Stimulated activated CD8-positive, alpha-beta memory T cell treated with anti-CD3 and anti-CD28 coated beads, Interleukin-15, amount 100 ng/mL, for 4 hours (primary cell): ENCODE measurements at regions not wholly inside any gene's neighbourhood (a gene's known extent, or its start where the extent isn't known, plus 50 kb on each side); places are given as distances from the start of the nearest gene placed in this dataset.

ENCODE experiments used
- DNase-seq, 2 donors: peaks; one replicate each; pipeline ENCODE4 v3.0.0-alpha.2; 2020; ENCODE audit warnings: low read depth in 2 of 2

DNA sequence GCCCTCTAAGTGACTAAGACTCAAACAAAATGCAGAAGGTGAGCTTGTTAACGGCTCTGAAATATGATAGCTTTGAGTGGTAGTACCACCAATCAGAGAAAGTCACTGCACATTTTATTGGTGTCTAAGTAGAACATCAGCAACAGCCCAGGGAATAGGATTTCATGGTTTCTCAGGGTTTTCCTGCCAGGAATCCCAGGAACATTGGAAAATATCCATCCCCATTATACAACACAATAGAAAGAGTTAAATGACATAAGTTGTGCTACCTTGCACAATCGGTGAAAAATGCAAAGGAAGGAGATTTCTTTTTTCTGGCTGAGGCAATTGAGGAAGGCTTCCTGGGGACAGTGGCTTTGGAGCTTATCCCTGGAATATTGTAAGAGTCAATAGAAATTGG lies 283.1 kb downstream of the HLX start:
- no peak for DNase-seq

DNA sequence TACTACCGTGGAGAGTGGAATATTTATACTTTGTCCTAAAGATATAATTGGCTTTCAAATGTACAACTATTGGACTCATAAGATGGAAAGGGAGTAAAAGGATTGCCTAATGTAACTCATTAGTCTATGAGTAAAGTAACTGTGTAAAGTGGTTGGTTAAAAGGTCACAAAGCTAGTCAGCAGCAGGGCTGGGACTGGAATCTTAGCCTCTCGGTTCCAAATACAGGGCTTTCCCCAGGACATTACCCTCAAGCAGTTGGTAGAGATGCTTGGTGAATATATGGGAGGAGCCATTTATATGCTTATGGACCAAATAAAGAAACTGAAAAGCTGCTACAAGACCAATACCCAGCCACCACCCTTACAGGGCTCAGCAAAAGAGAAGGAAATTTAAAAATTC lies 283.7 kb downstream of the HLX start:
- no peak for DNase-seq

DNA sequence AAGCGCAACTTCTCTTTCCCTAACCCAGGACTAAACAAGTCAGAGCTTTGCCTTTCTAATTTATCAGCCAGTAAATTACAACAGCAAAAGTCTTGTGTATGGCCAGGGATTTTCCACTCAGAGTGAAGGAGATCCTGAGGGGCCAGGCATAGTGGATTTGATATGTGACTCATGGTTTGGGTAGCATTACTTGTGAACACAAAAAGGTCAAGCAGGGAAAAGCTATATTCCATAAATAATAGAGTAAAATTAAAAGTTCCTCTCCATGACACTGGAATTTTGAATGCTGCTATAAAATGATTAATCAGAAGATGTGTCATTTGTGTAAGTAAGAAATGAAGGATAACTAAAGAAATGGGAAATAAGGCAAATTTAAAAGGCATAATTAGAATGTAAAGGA lies 284.8 kb downstream of the HLX start:
- no peak for DNase-seq

GRCh38 chr1:221164951-221165838 lies 286.0 kb downstream of the HLX start:
- DNase-seq: no peak

DNA sequence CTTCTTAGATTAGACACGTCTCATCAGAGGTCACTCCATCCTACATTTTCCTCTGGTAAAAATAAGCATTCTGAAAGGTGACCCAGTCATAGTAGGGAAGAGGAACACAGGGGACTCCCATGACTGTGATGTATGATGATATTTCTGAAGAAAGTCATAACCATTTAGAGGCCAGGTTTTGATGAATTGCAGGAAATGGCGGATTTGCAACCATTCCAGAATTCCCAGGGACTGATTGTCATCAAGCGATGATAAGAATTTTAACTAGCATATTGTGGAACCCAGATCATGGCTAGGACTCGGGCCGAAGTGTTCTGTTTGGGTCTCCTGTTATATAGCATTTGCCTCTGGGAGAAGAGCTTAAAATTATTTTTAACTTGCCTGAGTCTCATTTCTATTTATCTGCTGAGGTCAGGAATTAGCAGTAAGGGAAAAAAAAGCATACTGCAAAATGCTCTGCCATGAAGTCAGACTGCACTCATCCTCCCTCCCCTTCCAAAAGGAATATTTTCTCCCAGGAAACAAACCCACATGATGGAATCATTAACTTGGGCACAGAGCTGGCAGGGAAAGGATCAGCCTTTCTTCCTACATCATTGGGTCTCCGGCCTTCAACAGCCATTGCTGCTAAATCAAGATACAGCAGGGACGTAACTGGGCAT lies 286.7 kb downstream of the HLX start:
- no peak for DNase-seq

DNA sequence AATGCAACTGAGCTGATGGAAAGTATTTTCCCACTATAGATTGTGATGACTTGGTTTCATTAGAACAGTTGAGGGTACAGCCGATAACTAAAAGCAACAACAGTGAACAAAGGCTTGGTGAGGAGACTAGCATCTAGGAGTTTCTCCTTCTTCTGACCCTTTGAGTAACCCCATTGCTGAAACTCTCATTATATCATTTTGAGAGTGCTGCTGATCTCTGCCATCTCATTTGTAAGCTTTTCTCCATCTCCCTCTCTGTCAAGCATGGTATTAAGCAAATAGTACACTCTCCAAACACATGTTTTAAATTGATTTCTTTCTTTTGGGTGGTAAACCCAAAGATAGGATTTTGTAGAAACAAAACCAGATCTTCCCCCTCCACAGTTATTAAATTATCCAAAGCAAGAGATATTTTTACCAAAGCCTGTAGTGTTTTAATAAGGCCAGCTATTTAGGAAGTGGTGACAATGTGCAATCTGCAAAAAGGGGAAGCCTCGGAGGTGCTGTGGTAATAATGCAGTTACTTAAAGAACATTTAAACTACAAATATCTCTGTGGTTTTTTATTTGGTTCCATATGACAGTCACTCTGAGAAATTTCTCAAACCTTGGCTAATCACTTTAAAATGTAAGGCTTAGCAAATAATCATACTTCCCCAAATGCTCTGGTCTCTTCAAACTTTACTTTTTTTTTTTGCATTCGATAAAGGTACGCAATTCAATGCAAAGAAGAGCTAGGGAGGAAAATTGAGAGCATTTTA lies 287.5 kb downstream of the HLX start:
- DNase-seq: no peak

DNA sequence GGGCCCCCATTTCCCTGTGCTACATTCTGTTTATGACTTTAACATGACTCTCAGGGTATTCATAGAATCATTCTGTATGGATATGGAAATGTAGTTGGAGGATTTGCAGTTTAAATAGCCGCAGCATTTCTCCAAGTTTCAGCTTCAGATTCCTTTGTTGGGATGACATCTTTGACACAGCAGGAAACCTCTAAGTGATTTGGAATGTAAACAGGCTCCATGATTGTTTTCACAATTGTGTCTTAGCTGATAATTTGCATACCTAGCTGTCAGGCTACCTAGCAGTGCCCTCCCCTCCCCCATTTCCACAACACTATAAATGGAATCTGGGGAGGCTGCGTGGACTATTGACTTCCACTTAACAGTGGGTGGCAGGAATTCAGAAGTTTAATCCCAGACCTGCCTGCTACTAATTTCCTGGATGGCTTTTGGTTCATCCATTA lies 290.2 kb downstream of the HLX start:
- DNase-seq: no peak

DNA sequence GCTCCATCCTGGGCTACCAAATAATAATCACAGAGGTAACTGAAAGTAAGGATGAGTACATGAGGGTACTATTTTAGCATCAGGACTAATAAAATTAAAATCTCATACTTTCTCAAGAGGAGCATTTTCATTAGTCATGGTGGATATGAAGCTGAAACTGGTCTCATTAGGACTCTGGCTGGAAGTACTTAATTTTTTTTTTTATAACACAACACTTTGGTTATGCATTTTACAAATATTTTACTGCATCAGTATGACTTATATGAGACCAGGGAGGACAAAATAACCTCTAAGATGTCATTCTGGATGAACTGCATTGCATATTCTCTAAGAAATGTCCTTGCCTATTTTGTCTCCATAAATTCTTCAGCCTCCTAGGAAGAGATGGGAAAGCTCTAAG lies 290.9 kb downstream of the HLX start:
- no peak for DNase-seq

DNA sequence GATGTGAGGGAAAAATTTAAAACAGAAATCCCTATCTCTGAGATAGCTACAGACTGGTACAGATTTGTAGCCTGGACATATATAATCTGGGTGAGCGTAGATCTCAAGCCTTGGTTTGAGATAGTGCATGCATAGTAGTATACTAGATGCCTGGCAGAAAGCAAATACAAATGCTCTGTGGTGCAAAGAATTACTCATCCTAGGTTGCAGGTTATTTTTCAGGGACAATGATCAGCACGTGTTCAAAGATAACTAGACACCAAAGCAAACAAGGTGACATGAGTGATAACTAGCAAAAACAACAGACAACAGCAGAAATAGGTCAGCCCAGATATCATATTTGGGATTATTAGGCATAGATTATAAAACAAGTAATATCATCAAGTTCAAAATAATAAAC lies 292.5 kb downstream of the HLX start:
- DNase-seq: no peak

GRCh38 chr1:221172841-221173240 lies 293.6 kb downstream of the HLX start:
- DNase-seq: no peak

- no peak for DNase-seq
These were observed 295.2 kb downstream of the HLX start for GRCh38 chr1:221174330-221174993.

GRCh38 chr1:221175249-221175648 lies 296.0 kb downstream of the HLX start:
- DNase-seq: no peak

- DNase-seq: no peak
These were observed 301.6 kb downstream of the HLX start for GRCh38 chr1:221180704-221181368.

DNA sequence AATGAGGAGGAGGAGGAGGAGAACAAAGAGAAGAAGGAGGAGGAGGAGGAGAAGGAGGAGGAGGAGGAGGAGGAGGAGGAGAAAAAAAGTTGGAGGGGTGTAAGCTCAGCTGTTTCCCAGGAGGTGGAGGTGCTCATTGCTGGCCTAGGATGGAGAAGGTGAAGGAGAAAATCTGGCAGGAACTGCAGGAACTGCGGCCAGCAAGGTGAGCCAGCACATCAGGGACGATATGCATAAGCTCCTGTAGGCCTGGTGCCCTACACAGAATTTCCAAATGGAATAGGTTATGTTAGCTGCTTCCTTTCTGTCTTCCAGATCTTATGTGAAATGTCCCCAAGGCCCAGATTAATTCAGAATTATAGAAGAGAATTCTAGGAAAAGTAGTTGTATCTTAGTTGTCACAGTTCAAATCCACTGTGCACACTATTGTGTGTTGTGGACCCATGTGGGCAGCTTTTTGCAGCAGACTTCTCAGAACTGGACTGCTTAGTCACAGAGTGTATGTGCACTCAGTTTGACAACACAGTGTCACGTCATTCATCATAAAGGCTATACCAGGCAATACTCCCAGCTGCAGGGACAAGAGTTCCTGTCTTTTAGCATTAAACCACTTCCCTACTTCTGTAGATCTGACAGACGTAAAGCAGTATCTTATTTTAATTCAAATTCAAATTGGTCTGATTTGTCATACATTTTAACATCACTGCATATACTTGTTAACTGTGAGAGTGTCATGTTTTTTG lies 303.7 kb downstream of the HLX start:
- no peak for DNase-seq

DNA sequence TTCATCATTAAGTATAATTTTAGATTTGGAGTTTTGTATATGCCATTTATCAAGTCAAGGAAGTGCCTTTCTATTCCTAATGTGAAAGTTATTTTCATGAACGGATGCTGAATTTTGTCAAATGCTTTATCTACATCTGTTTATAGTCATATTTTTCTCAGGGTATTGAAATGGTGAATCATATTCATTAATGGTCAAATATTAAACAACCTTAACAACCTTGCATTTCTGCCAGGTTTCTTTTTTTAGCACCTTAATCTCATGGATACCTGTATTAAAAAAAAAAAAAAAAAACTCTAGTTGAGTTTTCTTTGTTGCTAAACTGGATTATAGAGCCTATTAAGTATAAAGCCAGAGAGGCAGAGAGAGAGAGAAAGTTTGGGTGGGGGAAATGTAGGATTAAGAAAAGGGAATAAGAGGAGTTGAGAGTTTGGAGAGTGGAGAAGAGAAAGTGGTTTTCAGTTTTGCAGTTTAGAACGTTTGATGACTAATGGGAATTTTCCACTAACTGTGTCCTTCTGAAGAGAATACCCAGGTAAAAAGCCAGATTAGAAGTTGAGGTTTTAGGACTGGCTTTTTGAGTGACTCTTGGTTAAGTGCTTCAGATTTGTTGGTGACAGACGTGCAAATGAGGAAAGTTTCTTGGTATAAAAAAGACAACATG lies 305.0 kb downstream of the HLX start:
- DNase-seq: no peak

GRCh38 chr1:221187174-221187573 lies 307.9 kb downstream of the HLX start:
- no peak for DNase-seq

DNA sequence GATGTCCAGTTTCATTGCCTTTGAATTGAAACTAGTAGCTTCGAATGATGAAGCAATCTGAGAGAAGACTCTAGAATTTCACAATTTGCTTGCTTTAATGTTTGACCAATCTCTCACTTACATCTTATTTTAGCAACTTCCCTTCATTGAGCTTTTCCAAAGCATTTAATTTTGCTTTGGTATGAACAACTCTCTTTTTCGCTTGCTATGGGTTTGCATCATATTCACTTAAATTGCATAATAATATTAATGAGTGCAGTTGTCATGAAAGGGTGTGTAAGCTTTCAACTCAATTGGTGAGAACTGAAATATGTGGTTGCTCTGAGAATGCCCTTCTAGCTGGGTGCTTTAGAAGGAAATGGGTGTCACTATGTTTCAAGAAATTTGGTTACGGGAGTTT lies 309.2 kb downstream of the HLX start:
- no peak for DNase-seq

GRCh38 chr1:221190249-221190648 lies 311.0 kb downstream of the HLX start:
- DNase-seq: no peak

DNA sequence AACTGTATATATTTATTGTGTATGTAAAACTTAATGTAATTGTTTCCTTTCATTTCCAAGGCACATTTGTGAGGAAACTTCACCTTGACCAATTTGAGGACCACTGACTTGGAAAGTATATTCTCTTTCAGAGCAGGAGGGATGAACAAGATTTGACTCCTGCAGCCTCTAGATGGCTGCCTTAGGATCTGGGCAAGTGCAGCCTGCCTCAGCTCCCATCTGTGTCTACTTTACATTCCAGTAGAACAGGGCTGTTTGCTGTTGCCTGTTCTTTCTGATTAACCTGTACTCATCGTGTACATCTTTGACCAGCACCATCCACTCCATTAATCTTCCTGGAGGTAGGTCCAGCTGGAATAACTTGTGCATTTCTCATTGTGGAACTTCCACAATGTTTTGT lies 312.8 kb downstream of the HLX start:
- DNase-seq: no peak

GRCh38 chr1:221200464-221200863 lies 321.2 kb downstream of the HLX start:
- DNase-seq: no peak
